Fibroblast of pulmonary artery (primary cell): ENCODE measurements at regions not wholly inside any gene's neighbourhood (a gene's known extent, or its start where the extent isn't known, plus 50 kb on each side); places are given as distances from the start of the nearest gene placed in this dataset.

Experiments used
- DNase-seq: peaks from one replicate; pipeline ENCODE4 v3.0.0-alpha.2; 2010; ENCODE audit warnings: low read depth
- H3K4me3 ChIP-seq: replicated peaks from 2 replicates; pipeline ENCODE4 v1.5.1; 2011; ENCODE audit warnings: low read depth, mild to moderate bottlenecking, control low read depth, low read length, moderate library complexity
- CTCF ChIP-seq: IDR thresholded peaks from 2 replicates; pipeline ENCODE4 v1.5.1; 2011; ENCODE audit warnings: mild to moderate bottlenecking, control low read depth, low read length, inconsistent platforms; ENCODE audit errors: missing control alignments

GRCh38 chr12:92574911-92575570 is 127.7 kb upstream of the PLEKHG7 start:
- no peak for TF ChIP-seq CTCF
- no peak overlapping the region for H3K4me3 ChIP-seq
- DNase-seq: no peak

GRCh38 chr12:92574051-92574783 is 128.6 kb upstream of the PLEKHG7 start:
- peak; percentile 38 for TF ChIP-seq CTCF
- no peak overlapping the region for H3K4me3 ChIP-seq
- no peak for DNase-seq

GRCh38 chr12:92573104-92573503 is 129.7 kb upstream of the PLEKHG7 start:
- DNase-seq: no peak
- no peak for TF ChIP-seq CTCF
- no peak overlapping the region for H3K4me3 ChIP-seq

GRCh38 chr12:92571844-92572543 is 130.8 kb upstream of the PLEKHG7 start:
- TF ChIP-seq CTCF: no peak
- H3K4me3 ChIP-seq: no peak overlapping the region
- no peak for DNase-seq

GRCh38 chr12:92571169-92571568 is 131.6 kb upstream of the PLEKHG7 start:
- H3K4me3 ChIP-seq: no peak overlapping the region
- no peak for TF ChIP-seq CTCF
- DNase-seq: no peak

GRCh38 chr12:92570056-92570753 is 132.6 kb upstream of the PLEKHG7 start:
- H3K4me3 ChIP-seq: no peak overlapping the region
- TF ChIP-seq CTCF: peak; percentile 70
- peak; percentile 91 for DNase-seq
